ENCODE measurements at regions not wholly inside any gene's neighbourhood (a gene's known extent, or its start where the extent isn't known, plus 50 kb on each side); places are given as distances from the start of the nearest gene placed in this dataset.

- no peak for TF ChIP-seq CTCF (IDR thresholded peaks at IDR 0.05)
- TF ChIP-seq EZH2phosphoT487 (IDR thresholded peaks at IDR 0.05): no peak
Observed at GRCh38 chr7:52189153-52189778, 846.2 kb upstream of the POM121L12 start.

All from neural progenitor cell (in vitro differentiated cells).